ENCODE measurements at regions not wholly inside any gene's neighbourhood (a gene's known extent, or its start where the extent isn't known, plus 50 kb on each side); places are given as distances from the start of the nearest gene placed in this dataset.

DNA sequence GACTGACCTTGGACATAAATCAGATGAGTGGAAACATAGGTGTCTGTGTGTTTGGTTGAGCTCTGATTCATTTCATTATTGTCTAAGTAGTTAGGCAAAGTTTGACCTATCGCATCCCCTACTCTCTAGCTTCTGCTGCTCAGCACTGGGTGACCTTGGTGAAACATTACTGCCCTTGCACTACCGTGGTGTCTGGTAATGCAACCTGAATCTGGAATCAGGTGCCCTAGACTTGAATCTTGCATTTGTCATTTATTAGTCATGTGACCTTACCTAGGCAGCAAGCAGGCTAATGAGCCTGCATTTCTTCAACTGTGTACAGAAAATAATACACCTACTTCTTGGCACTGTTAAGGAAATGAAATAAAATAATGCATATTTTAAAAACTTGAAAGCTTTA, 242.3 kb upstream of the BLID start:
- Histone ChIP-seq H2BK120ac (ENCODE audit: low read depth, low read length) (no peak overlapping the region), H3K9ac (ENCODE audit: low read depth, low read length) (no peak overlapping the region), H3K4ac (ENCODE audit: low read depth, low read length) (no peak overlapping the region), H3K9me3 (ENCODE audit: control insufficient read depth, insufficient read depth, low read length) (no peaks in the 10 kb centered on the region), H3K14ac (replicated peaks; ENCODE audit: low read depth, low read length) (no peak overlapping the region), H3K18ac (ENCODE audit: low read depth, low read length) (no peak overlapping the region), H2BK5ac (ENCODE audit: low read depth, low read length, poor library complexity, severe bottlenecking) (no peak overlapping the region), H2AFZ (replicated peaks; ENCODE audit: low read length, poor library complexity) (no peak overlapping the region), H3K56ac (ENCODE audit: extremely low read depth, insufficient read depth, low read length) (no peak overlapping the region), H3K79me1 (ENCODE audit: low read depth in 1 of 2, low read length in 2 of 2) (peaks cover 0 to 3% of the 10 kb centered on the region in 2 experiments; a peak in 1 of 4 replicates), H4K20me1 (ENCODE audit: insufficient read depth, low read length) (no peaks in the 10 kb centered on the region), H4K8ac (ENCODE audit: low read depth in 2 of 2, low read length in 2 of 2) (no peak overlapping the region), H3K27me3 (ENCODE audit: control insufficient read depth, insufficient read depth, low read length) (no peaks in the 10 kb centered on the region), H4K5ac (ENCODE audit: low read depth, low read length) (no peak overlapping the region), H3K27ac (ENCODE audit: insufficient read depth, low read length) (no peak overlapping the region), H3K4me3 (ENCODE audit: insufficient read depth, low read depth, low read length) (no peak overlapping the region), H3K4me2 (ENCODE audit: low read depth, low read length) (no peak overlapping the region), H3K36me3 (ENCODE audit: control insufficient read depth, insufficient read depth, low read length) (peaks cover 11% of the 10 kb centered on the region), H3K23ac (ENCODE audit: low read depth, low read length) (no peak overlapping the region), H3K9me1 (ENCODE audit: insufficient read depth, low read length) (no peaks in the 10 kb centered on the region), H3K4me1 (ENCODE audit: control insufficient read depth, insufficient read depth, low read length) (peaks cover 3% of the 10 kb centered on the region; the same call in 1 of the 2 replicates), H2AK5ac (ENCODE audit: low read depth, low read length) (no peak overlapping the region), H2AK9ac (replicated peaks; ENCODE audit: low read depth, low read length, poor library complexity) (no peak overlapping the region), H2BK15ac (ENCODE audit: low read depth, low read length) (no peak overlapping the region), H4K91ac (ENCODE audit: insufficient read depth, low read depth, low read length) (no peak overlapping the region), H2BK20ac (ENCODE audit: low read depth, low read length) (no peak overlapping the region)
- dilution Hi-C loops (cut with HindIII; ENCODE audit: low sequenced_read_pairs, unreplicated experiment) (no loop called here), intact Hi-C loops (cut with micrococcal nuclease) (no loop called here), in situ Hi-C loops (cut with MboI; ENCODE audit: low sequenced_read_pairs) (no loop called here)
- no TSS peak for BruUV-seq (replicated peaks)
- TF ChIP-seq MAZ (IDR thresholded peaks at IDR 0.05; ENCODE audit: borderline replicate concordance, low read depth, low read length) (no peak), POLR2A (IDR thresholded peaks at IDR 0.05; ENCODE audit: low read depth, low read length) (no peak), SMC3 (IDR thresholded peaks at IDR 0.05; ENCODE audit: low read depth, low read length) (no peak), CHD1 (IDR thresholded peaks at IDR 0.05; ENCODE audit: low read depth, low read length) (no peak), CEBPB (IDR thresholded peaks at IDR 0.05; ENCODE audit: low read depth, low read length) (no peak), MAFK (IDR thresholded peaks at IDR 0.05; ENCODE audit: low read depth, low read length) (no peak), BHLHE40 (IDR thresholded peaks at IDR 0.05; ENCODE audit: low read depth, low read length) (no peak), RFX5 (IDR thresholded peaks at IDR 0.05; ENCODE audit: low read depth, low read length) (no peak), MXI1 (IDR thresholded peaks at IDR 0.05; ENCODE audit: borderline replicate concordance, low read depth, low read length) (no peak), RAD21 (IDR thresholded peaks at IDR 0.05; ENCODE audit: low read length) (no peak), NFE2L2 (IDR thresholded peaks at IDR 0.05; ENCODE audit: low read depth, low read length) (no peak), RCOR1 (IDR thresholded peaks at IDR 0.05; ENCODE audit: insufficient replicate concordance, low read length) (no peak), FOS (IDR thresholded peaks at IDR 0.05; ENCODE audit: low read depth, low read length) (no peak)
- TF ChIP-seq, protein P1, sequence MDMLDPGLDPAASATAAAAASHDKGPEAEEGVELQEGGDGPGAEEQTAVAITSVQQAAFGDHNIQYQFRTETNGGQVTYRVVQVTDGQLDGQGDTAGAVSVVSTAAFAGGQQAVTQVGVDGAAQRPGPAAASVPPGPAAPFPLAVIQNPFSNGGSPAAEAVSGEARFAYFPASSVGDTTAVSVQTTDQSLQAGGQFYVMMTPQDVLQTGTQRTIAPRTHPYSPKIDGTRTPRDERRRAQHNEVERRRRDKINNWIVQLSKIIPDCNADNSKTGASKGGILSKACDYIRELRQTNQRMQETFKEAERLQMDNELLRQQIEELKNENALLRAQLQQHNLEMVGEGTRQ (IDR thresholded peaks at IDR 0.05; ENCODE audit: low read depth, low read length): no peak
- TF ChIP-seq, protein P2, sequence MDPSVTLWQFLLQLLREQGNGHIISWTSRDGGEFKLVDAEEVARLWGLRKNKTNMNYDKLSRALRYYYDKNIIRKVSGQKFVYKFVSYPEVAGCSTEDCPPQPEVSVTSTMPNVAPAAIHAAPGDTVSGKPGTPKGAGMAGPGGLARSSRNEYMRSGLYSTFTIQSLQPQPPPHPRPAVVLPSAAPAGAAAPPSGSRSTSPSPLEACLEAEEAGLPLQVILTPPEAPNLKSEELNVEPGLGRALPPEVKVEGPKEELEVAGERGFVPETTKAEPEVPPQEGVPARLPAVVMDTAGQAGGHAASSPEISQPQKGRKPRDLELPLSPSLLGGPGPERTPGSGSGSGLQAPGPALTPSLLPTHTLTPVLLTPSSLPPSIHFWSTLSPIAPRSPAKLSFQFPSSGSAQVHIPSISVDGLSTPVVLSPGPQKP (IDR thresholded peaks at IDR 0.05; ENCODE audit: borderline replicate concordance, low read depth, low read length): no peak
- TF ChIP-seq, protein P3, sequence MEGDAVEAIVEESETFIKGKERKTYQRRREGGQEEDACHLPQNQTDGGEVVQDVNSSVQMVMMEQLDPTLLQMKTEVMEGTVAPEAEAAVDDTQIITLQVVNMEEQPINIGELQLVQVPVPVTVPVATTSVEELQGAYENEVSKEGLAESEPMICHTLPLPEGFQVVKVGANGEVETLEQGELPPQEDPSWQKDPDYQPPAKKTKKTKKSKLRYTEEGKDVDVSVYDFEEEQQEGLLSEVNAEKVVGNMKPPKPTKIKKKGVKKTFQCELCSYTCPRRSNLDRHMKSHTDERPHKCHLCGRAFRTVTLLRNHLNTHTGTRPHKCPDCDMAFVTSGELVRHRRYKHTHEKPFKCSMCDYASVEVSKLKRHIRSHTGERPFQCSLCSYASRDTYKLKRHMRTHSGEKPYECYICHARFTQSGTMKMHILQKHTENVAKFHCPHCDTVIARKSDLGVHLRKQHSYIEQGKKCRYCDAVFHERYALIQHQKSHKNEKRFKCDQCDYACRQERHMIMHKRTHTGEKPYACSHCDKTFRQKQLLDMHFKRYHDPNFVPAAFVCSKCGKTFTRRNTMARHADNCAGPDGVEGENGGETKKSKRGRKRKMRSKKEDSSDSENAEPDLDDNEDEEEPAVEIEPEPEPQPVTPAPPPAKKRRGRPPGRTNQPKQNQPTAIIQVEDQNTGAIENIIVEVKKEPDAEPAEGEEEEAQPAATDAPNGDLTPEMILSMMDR (conservative IDR thresholded peaks at IDR 0.05; ENCODE audit: low read depth, low read length): no peak
- DNase-seq (no peak), ATAC-seq (ENCODE audit: low read depth) (no peak)
- POLR2A ChIA-PET (ENCODE audit: unreplicated experiment): no interaction called here
- WGBS, 2 experiments (ENCODE audit: extremely low coverage in 2 of 2, insufficient read length in 1 of 2): no CpG with 5 or more reads among the region's 2 CpGs
- CTCF ChIA-PET: interaction anchor here (0.6 kb wide), 1 partner anchor 12 kb away, joined by 3 read pairs; no protein-coding TSS in a partner anchor
